Panc1 (cell line): ENCODE measurements at regions not wholly inside any gene's neighbourhood (a gene's known extent, or its start where the extent isn't known, plus 50 kb on each side); places are given as distances from the start of the nearest gene placed in this dataset.

Experiments used
- POLR2AphosphoS5 ChIP-seq: IDR thresholded peaks from 2 replicates; pipeline ENCODE4 v1.6.1; 2012; ENCODE audit warnings: mild to moderate bottlenecking, low read depth, low read length, moderate library complexity
- SIN3A ChIP-seq: IDR thresholded peaks from 2 replicates; pipeline ENCODE4 v1.6.1; 2012; ENCODE audit warnings: low read depth, mild to moderate bottlenecking, low read length, moderate library complexity, borderline replicate concordance; ENCODE audit not compliant: insufficient read depth
- TF ChIP-seq, protein P1 (sequence below): fragments of 450-650 bp; IDR thresholded peaks from 2 replicates; pipeline ENCODE4 v1.5.1; 2017; ENCODE audit warnings: mild to moderate bottlenecking
- TF ChIP-seq, protein P2 (sequence below), 2 experiments: IDR thresholded peaks; 2 replicates each; pipeline ENCODE4 v1.6.1; 2011 to 2012; ENCODE audit warnings: low read depth in 2 of 2, control low read depth in 1 of 2, low read length in 1 of 2, mild to moderate bottlenecking in 1 of 2, moderate library complexity in 1 of 2; ENCODE audit not compliant: insufficient read depth in 1 of 2

DNA sequence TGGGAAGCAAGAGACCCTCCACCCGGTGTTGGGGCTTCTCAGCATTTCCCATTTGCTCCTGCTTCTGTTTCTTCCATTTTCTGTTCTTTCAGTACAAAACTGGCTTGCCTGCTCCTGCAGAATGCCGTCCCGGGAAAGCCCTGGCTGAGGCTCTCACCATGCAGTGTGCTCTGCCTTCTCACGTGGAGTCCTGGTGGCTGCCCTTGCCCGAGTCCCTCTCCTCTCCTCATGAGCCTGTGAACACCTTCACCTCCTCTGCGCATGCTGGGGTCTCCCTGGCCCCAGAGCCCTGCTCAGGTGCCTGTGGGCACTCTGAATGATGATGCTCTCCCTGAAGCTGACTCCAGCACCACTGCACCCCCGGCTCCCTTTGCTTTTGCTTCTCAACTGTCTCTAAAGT lies 752.0 kb downstream of the QKI start:
- TF ChIP-seq POLR2AphosphoS5: no peak
- TF ChIP-seq, protein P1, sequence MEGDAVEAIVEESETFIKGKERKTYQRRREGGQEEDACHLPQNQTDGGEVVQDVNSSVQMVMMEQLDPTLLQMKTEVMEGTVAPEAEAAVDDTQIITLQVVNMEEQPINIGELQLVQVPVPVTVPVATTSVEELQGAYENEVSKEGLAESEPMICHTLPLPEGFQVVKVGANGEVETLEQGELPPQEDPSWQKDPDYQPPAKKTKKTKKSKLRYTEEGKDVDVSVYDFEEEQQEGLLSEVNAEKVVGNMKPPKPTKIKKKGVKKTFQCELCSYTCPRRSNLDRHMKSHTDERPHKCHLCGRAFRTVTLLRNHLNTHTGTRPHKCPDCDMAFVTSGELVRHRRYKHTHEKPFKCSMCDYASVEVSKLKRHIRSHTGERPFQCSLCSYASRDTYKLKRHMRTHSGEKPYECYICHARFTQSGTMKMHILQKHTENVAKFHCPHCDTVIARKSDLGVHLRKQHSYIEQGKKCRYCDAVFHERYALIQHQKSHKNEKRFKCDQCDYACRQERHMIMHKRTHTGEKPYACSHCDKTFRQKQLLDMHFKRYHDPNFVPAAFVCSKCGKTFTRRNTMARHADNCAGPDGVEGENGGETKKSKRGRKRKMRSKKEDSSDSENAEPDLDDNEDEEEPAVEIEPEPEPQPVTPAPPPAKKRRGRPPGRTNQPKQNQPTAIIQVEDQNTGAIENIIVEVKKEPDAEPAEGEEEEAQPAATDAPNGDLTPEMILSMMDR: no peak
- TF ChIP-seq, protein P2, sequence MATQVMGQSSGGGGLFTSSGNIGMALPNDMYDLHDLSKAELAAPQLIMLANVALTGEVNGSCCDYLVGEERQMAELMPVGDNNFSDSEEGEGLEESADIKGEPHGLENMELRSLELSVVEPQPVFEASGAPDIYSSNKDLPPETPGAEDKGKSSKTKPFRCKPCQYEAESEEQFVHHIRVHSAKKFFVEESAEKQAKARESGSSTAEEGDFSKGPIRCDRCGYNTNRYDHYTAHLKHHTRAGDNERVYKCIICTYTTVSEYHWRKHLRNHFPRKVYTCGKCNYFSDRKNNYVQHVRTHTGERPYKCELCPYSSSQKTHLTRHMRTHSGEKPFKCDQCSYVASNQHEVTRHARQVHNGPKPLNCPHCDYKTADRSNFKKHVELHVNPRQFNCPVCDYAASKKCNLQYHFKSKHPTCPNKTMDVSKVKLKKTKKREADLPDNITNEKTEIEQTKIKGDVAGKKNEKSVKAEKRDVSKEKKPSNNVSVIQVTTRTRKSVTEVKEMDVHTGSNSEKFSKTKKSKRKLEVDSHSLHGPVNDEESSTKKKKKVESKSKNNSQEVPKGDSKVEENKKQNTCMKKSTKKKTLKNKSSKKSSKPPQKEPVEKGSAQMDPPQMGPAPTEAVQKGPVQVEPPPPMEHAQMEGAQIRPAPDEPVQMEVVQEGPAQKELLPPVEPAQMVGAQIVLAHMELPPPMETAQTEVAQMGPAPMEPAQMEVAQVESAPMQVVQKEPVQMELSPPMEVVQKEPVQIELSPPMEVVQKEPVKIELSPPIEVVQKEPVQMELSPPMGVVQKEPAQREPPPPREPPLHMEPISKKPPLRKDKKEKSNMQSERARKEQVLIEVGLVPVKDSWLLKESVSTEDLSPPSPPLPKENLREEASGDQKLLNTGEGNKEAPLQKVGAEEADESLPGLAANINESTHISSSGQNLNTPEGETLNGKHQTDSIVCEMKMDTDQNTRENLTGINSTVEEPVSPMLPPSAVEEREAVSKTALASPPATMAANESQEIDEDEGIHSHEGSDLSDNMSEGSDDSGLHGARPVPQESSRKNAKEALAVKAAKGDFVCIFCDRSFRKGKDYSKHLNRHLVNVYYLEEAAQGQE (IDR thresholded peaks at IDR 0.05; ENCODE audit: insufficient read depth in 1 of 2, low read depth in 2 of 2, low read length in 1 of 2): no peak
- TF ChIP-seq SIN3A: no peak
